ENCODE measurements at regions not wholly inside any gene's neighbourhood (a gene's known extent, or its start where the extent isn't known, plus 50 kb on each side); places are given as distances from the start of the nearest gene placed in this dataset.

DNA sequence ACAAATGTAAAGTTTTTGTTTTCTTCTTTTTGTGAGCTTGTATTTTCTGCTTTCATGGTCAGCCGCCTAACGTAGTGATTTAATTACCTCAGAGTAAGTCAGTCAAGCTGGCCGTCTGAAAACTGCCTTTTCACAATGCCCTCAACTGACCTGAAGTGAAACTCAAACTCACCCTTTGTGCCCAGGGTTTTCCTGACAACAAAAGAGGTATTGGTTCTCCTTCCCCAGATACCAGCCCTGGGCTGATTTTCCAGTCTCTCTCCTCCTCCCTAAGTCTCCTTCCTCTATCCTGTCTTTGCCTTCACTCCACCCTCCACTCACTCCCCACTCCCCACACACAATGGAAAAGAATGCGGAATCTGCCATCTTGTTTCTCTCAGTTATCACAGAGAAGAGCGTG is 184.5 kb upstream of the HEY2 start:
- TF ChIP-seq ZNF263 (CRISPR knock-in tag; IDR thresholded peaks at IDR 0.05; ENCODE audit: low read depth) (no peak), JAZF1 (CRISPR knock-in tag; IDR thresholded peaks at IDR 0.05) (no peak), FOXP1 (CRISPR knock-in tag; IDR thresholded peaks at IDR 0.05; ENCODE audit: borderline replicate concordance) (no peak), NFATC4 (CRISPR knock-in tag; IDR thresholded peaks at IDR 0.05) (no peak), ELF4 (CRISPR knock-in tag; IDR thresholded peaks at IDR 0.05; ENCODE audit: low read depth) (no peak), CREB1 (CRISPR knock-in tag; IDR thresholded peaks at IDR 0.05) (no peak), FOXK1 (CRISPR knock-in tag; IDR thresholded peaks at IDR 0.05) (no peak), OVOL2 (CRISPR knock-in tag; IDR thresholded peaks at IDR 0.05; ENCODE audit: borderline replicate concordance) (no peak), MXD4 (CRISPR knock-in tag; IDR thresholded peaks at IDR 0.05; ENCODE audit: borderline replicate concordance) (no peak), CBFB (CRISPR knock-in tag; IDR thresholded peaks at IDR 0.05; ENCODE audit: low read depth) (no peak), HMGA2 (CRISPR knock-in tag; IDR thresholded peaks at IDR 0.05) (no peak), TCF7 (CRISPR knock-in tag; IDR thresholded peaks at IDR 0.05; ENCODE audit: low read depth) (no peak), ZNF219 (CRISPR knock-in tag; IDR thresholded peaks at IDR 0.05; ENCODE audit: borderline replicate concordance) (no peak), ZNF138 (CRISPR knock-in tag; conservative IDR thresholded peaks at IDR 0.05) (no peak)
- TF ChIP-seq, protein P1, sequence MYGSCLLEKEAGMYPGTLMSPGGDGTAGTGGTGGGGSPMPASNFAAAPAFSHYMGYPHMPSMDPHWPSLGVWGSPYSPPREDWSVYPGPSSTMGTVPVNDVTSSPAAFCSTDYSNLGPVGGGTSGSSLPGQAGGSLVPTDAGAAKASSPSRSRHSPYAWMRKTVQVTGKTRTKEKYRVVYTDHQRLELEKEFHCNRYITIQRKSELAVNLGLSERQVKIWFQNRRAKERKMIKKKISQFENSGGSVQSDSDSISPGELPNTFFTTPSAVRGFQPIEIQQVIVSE (CRISPR knock-in tag; IDR thresholded peaks at IDR 0.05; ENCODE audit: borderline replicate concordance): no peak
- TF ChIP-seq, protein P2, sequence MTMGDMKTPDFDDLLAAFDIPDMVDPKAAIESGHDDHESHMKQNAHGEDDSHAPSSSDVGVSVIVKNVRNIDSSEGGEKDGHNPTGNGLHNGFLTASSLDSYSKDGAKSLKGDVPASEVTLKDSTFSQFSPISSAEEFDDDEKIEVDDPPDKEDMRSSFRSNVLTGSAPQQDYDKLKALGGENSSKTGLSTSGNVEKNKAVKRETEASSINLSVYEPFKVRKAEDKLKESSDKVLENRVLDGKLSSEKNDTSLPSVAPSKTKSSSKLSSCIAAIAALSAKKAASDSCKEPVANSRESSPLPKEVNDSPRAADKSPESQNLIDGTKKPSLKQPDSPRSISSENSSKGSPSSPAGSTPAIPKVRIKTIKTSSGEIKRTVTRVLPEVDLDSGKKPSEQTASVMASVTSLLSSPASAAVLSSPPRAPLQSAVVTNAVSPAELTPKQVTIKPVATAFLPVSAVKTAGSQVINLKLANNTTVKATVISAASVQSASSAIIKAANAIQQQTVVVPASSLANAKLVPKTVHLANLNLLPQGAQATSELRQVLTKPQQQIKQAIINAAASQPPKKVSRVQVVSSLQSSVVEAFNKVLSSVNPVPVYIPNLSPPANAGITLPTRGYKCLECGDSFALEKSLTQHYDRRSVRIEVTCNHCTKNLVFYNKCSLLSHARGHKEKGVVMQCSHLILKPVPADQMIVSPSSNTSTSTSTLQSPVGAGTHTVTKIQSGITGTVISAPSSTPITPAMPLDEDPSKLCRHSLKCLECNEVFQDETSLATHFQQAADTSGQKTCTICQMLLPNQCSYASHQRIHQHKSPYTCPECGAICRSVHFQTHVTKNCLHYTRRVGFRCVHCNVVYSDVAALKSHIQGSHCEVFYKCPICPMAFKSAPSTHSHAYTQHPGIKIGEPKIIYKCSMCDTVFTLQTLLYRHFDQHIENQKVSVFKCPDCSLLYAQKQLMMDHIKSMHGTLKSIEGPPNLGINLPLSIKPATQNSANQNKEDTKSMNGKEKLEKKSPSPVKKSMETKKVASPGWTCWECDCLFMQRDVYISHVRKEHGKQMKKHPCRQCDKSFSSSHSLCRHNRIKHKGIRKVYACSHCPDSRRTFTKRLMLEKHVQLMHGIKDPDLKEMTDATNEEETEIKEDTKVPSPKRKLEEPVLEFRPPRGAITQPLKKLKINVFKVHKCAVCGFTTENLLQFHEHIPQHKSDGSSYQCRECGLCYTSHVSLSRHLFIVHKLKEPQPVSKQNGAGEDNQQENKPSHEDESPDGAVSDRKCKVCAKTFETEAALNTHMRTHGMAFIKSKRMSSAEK (CRISPR knock-in tag; IDR thresholded peaks at IDR 0.05; ENCODE audit: borderline replicate concordance): no peak
- TF ChIP-seq, protein P3, sequence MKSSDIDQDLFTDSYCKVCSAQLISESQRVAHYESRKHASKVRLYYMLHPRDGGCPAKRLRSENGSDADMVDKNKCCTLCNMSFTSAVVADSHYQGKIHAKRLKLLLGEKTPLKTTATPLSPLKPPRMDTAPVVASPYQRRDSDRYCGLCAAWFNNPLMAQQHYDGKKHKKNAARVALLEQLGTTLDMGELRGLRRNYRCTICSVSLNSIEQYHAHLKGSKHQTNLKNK (CRISPR knock-in tag; IDR thresholded peaks at IDR 0.05): no peak
- TF ChIP-seq, protein P4, sequence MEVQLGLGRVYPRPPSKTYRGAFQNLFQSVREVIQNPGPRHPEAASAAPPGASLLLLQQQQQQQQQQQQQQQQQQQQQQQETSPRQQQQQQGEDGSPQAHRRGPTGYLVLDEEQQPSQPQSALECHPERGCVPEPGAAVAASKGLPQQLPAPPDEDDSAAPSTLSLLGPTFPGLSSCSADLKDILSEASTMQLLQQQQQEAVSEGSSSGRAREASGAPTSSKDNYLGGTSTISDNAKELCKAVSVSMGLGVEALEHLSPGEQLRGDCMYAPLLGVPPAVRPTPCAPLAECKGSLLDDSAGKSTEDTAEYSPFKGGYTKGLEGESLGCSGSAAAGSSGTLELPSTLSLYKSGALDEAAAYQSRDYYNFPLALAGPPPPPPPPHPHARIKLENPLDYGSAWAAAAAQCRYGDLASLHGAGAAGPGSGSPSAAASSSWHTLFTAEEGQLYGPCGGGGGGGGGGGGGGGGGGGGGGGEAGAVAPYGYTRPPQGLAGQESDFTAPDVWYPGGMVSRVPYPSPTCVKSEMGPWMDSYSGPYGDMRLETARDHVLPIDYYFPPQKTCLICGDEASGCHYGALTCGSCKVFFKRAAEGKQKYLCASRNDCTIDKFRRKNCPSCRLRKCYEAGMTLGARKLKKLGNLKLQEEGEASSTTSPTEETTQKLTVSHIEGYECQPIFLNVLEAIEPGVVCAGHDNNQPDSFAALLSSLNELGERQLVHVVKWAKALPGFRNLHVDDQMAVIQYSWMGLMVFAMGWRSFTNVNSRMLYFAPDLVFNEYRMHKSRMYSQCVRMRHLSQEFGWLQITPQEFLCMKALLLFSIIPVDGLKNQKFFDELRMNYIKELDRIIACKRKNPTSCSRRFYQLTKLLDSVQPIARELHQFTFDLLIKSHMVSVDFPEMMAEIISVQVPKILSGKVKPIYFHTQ (CRISPR knock-in tag; IDR thresholded peaks at IDR 0.05): no peak
- TF ChIP-seq, protein P5, sequence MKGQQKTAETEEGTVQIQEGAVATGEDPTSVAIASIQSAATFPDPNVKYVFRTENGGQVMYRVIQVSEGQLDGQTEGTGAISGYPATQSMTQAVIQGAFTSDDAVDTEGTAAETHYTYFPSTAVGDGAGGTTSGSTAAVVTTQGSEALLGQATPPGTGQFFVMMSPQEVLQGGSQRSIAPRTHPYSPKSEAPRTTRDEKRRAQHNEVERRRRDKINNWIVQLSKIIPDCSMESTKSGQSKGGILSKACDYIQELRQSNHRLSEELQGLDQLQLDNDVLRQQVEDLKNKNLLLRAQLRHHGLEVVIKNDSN (CRISPR knock-in tag; IDR thresholded peaks at IDR 0.05): no peak
- DNase-seq (ENCODE audit: low spot score) (no peak), ATAC-seq (0 out of 2 replicates have a peak, but pooled peaks have one; percentile 24)
- ChIA-PET POLR2A (no interaction called here), CTCF (no interaction called here)
- H3K4me1 Mint-ChIP-seq: peaks cover 10% of the 10 kb centered on the region
- no peaks in the 10 kb centered on the region; the same call in 1 of the 2 replicates for H3K27me3 Mint-ChIP-seq (ENCODE audit: low read depth)
- no peak overlapping the region for H3K27ac Mint-ChIP-seq
- H3K36me3 Mint-ChIP-seq: no peaks in the 10 kb centered on the region
- no peaks in the 10 kb centered on the region for H3K9me3 Mint-ChIP-seq
- H3K4me3 Mint-ChIP-seq: no peak overlapping the region

All from WTC11 (cell line).